Sigmoid colon (tissue), 4 donors: ENCODE measurements at regions not wholly inside any gene's neighbourhood (a gene's known extent, or its start where the extent isn't known, plus 50 kb on each side); places are given as distances from the start of the nearest gene placed in this dataset.
"Not testable (repeated sequence)": the region's sequence is repeated elsewhere in the genome, so short reads cannot be mapped to it uniquely, and the experiment has no call there.

Source experiments
- CTCF ChIP-seq, 4 experiments: fragments of 450-650 bp in 3 of 4; fragments of 200-600 bp in 1 of 4; IDR thresholded peaks; one replicate each; pipeline ENCODE4 v1.5.1; 2016 to 2019; ENCODE audit warnings: antibody characterized with exemption in 4 of 4, mild to moderate bottlenecking in 3 of 4, moderate library complexity in 2 of 4
- EP300 ChIP-seq, 4 donors: sonication (generic); formaldehyde crosslinking; IDR thresholded peaks; one replicate each; pipeline ENCODE4 v1.6.1; 2017; ENCODE audit warnings: antibody characterized with exemption in 4 of 4
- POLR2A ChIP-seq, 2 donors: fragments of 450-650 bp; IDR thresholded peaks; one replicate each; pipeline ENCODE4 v1.6.1; 2016; ENCODE audit warnings: antibody characterized with exemption in 2 of 2, mild to moderate bottlenecking in 2 of 2, moderate library complexity in 2 of 2
- POLR2AphosphoS5 ChIP-seq, 4 donors: sonication (generic); formaldehyde crosslinking; IDR thresholded peaks; one replicate each; pipeline ENCODE4 v1.6.1; 2017; ENCODE audit warnings: antibody characterized with exemption in 4 of 4

GRCh38 chr6:167234576-167234975 lies 56.5 kb upstream of the UNC93A start:
- not testable (repeated sequence) for TF ChIP-seq EP300, CTCF, POLR2A, POLR2AphosphoS5 (IDR thresholded peaks at IDR 0.05)
